Psoas muscle (tissue), 7 donors: ENCODE measurements at regions not wholly inside any gene's neighbourhood (a gene's known extent, or its start where the extent isn't known, plus 50 kb on each side); places are given as distances from the start of the nearest gene placed in this dataset.

Experiments used
- ATAC-seq, 4 donors: fragments of 200-7000 bp; cut with Tn5 transposase; one replicate each; pipeline ENCODE4 v1.9.1; 2020; ENCODE audit warnings: moderate library complexity in 3 of 4, mild to moderate bottlenecking in 2 of 4
- DNase-seq, 2 donors: peaks; one replicate each; pipeline ENCODE4 v3.0.0-alpha.2; 2020
- H3K27ac ChIP-seq: fragments of 200-600 bp; one replicate; pipeline ENCODE4 v1.8.0; 2022
- H3K27me3 ChIP-seq, 3 donors: fragments of 200-600 bp in 1 of 3; one replicate each; pipeline versions ENCODE4 v1.6.1 to v1.8.0; 2013 to 2022; ENCODE audit warnings: low read length in 2 of 3, mild to moderate bottlenecking in 2 of 3, moderate library complexity in 1 of 3; ENCODE audit not compliant: insufficient read depth in 3 of 3
- H3K36me3 ChIP-seq, 2 donors: fragments of 200-600 bp in 1 of 2; one replicate each; pipeline versions ENCODE4 v1.6.1 to v1.8.0; 2013 to 2022; ENCODE audit warnings: low read depth in 1 of 2, mild to moderate bottlenecking in 1 of 2, moderate library complexity in 1 of 2; ENCODE audit not compliant: insufficient read depth in 1 of 2
- H3K4me1 ChIP-seq: fragments of 200-600 bp; one replicate; pipeline ENCODE4 v1.8.0; 2022
- H3K4me3 ChIP-seq: fragments of 200-600 bp; one replicate; pipeline ENCODE4 v1.8.0; 2022; ENCODE audit warnings: mild to moderate bottlenecking
- H3K9me3 ChIP-seq: fragments of 200-600 bp; one replicate; pipeline ENCODE4 v1.8.0; 2022
- WGBS, 3 donors: extraction: QIAGEN DNeasy Blood & Tissue Kit; methylation state at CpG; one replicate each; pipeline versions ENCODE4 v1.1.6 to v1.1.7; 2013; 5-methylcytosine and 5-hydroxymethylcytosine counted together
- intact Hi-C, 2 donors: fragments of 100-400 bp; cut with DNase I; formaldehyde crosslinking; loops; one replicate each; pipeline versions ENCODE4 v1.11.0 to v1.14.2; 2022
- TF ChIP-seq, protein P1 (sequence below): fragments of 200-600 bp; IDR thresholded peaks from one replicate; pipeline ENCODE4 v1.8.0; 2022; ENCODE audit warnings: antibody characterized with exemption
- donor health status: healthy with polysubstance abuse.
- donor health status: DM: no; HTN: no; CAD: no; lungs with moderate emphysema.
- donor health status: Bipolar disorder and iron deficiency.
- donor health status: healthy.
- donor health status: DM: yes; HTN: yes; CAD: no.
- donor health status: DM: no; HTN: no; CAD: no.
- donor health status: DM: yes; HTN: yes; CAD: no.

GRCh38 chr7:156022483-156023459 lies 210.5 kb upstream of the SHH start:
- DNase-seq (no peak), ATAC-seq (no peak)
- intact Hi-C loops: no loop called here
- Histone ChIP-seq H3K27ac (no peak overlapping the region), H3K4me3 (no peak overlapping the region), H3K4me1 (no peaks in the 10 kb centered on the region), H3K36me3 (no peaks in the 10 kb centered on the region), H3K9me3 (peaks cover 5% of the 10 kb centered on the region), H3K27me3 (no peaks in the 10 kb centered on the region)
- whole genome bisulfite sequencing, 3 donors: 84 to 87% (median 86%) methylated on average over 26 of the region's 26 CpGs
- TF ChIP-seq, protein P1, sequence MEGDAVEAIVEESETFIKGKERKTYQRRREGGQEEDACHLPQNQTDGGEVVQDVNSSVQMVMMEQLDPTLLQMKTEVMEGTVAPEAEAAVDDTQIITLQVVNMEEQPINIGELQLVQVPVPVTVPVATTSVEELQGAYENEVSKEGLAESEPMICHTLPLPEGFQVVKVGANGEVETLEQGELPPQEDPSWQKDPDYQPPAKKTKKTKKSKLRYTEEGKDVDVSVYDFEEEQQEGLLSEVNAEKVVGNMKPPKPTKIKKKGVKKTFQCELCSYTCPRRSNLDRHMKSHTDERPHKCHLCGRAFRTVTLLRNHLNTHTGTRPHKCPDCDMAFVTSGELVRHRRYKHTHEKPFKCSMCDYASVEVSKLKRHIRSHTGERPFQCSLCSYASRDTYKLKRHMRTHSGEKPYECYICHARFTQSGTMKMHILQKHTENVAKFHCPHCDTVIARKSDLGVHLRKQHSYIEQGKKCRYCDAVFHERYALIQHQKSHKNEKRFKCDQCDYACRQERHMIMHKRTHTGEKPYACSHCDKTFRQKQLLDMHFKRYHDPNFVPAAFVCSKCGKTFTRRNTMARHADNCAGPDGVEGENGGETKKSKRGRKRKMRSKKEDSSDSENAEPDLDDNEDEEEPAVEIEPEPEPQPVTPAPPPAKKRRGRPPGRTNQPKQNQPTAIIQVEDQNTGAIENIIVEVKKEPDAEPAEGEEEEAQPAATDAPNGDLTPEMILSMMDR: no peak

DNA sequence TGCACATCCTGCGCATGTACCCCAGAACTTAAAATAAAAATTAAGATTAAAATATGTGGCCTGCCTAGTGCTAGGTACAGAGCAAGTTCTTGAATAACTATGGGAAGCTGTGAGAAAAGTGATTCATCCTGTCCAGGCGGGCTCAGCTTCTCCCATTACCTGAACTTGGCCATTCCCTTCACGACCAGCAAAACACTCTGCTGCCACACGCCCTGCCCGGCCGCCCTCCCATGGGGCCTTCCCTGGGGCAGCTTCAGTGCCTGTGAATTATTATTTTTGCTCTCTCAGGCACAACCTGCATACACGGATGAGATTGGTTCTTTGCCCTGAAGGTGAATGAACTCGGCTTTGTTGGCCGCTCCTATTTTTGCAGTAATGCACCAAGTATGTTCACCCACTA lies 209.2 kb upstream of the SHH start:
- Histone ChIP-seq H3K27ac (no peak overlapping the region), H3K9me3 (peaks cover 5% of the 10 kb centered on the region), H3K36me3 (no peaks in the 10 kb centered on the region), H3K4me3 (no peak overlapping the region), H3K4me1 (no peaks in the 10 kb centered on the region), H3K27me3 (no peaks in the 10 kb centered on the region)
- 67 to 77% (median 74%) methylated on average over 9 of the region's 9 CpGs for WGBS, 3 donors
- intact Hi-C loops: no loop called here
- TF ChIP-seq, protein P1: no peak
- no peak for DNase-seq
- ATAC-seq: no peak

- Histone ChIP-seq H3K4me3 (no peak overlapping the region), H3K27me3 (no peaks in the 10 kb centered on the region), H3K4me1 (no peaks in the 10 kb centered on the region), H3K27ac (no peak overlapping the region), H3K9me3 (peaks cover 5% of the 10 kb centered on the region), H3K36me3 (no peaks in the 10 kb centered on the region)
- TF ChIP-seq, protein P1: no peak
- ATAC-seq (no peak), DNase-seq (no peak)
- intact Hi-C loops: no loop called here
- WGBS, 3 donors: 75 to 82% (median 77%) methylated on average over 5 of the region's 5 CpGs
Measured at GRCh38 chr7:156020566-156020965, 208.3 kb upstream of the SHH start.

DNA sequence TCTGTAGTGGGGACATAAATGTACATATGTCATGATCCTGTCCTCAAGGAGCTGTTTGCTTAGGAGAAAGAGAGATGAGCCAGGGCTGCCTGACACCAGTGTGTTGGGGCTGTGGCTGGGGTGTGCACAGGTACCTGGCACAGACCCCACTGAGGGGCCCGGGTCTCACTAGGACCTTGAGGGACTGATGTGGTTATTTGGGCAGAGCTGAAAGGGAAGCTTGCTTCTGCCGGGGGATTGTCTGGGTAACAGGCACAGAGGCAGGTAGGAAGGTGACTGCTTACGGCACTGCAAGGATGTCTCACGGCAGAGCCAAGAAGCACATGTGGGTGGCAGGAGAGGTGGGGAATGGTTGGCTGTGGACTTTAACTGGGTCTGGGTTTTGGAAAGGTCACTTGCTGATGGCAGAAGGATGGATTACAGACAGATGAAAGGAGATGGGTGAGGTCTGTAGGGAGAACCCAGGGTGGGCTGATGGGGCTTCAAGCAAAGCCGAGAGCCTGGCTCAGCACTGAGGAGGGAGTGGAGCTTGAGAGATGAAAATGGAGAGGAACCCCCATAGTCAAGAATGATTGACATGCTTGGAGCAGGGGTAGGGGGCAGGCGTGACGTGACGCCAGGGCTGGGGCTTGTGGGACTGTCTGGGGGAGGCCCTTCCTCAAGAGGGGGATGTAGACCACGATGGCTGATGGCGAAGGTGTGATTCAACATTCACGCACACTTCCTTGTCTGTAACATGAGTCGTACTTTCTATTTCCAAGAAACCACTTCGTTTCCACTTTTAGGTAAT lies 207.7 kb upstream of the SHH start:
- Histone ChIP-seq H3K36me3 (no peaks in the 10 kb centered on the region), H3K4me1 (no peaks in the 10 kb centered on the region), H3K27ac (no peak overlapping the region), H3K9me3 (peaks cover 5% of the 10 kb centered on the region), H3K27me3 (no peaks in the 10 kb centered on the region), H3K4me3 (no peak overlapping the region)
- intact Hi-C loops: no loop called here
- whole genome bisulfite sequencing, 3 donors: 89 to 90% (median 89%) methylated on average over 13 of the region's 13 CpGs
- ATAC-seq (no peak), DNase-seq (no peak)
- TF ChIP-seq, protein P1: no peak
